Upper lobe of left lung (tissue), 6 donors: ENCODE measurements at regions not wholly inside any gene's neighbourhood (a gene's known extent, or its start where the extent isn't known, plus 50 kb on each side); places are given as distances from the start of the nearest gene placed in this dataset.

Experiments
- ATAC-seq, 2 donors: fragments of 200-7000 bp; cut with Tn5 transposase; one replicate each; pipeline ENCODE4 v1.9.1; 2022; ENCODE audit warnings: mild to moderate bottlenecking in 2 of 2, moderate library complexity in 2 of 2; ENCODE audit not compliant: low FRiP score in 2 of 2
- DNase-seq, 2 donors: peaks; one replicate each; pipeline ENCODE4 v3.0.0-alpha.2; 2019 to 2020
- H3K27ac ChIP-seq, 4 donors: fragments of 200-600 bp; sonication (generic); one replicate each; pipeline ENCODE4 v1.5.1; 2016 to 2019
- H3K27me3 ChIP-seq, 4 donors: fragments of 200-600 bp; sonication (generic); one replicate each; pipeline ENCODE4 v1.5.1; 2017 to 2019
- H3K36me3 ChIP-seq, 4 donors: fragments of 200-600 bp; sonication (generic); one replicate each; pipeline ENCODE4 v1.5.1; 2016 to 2019
- H3K4me1 ChIP-seq, 4 donors: fragments of 200-600 bp; sonication (generic); one replicate each; pipeline ENCODE4 v1.5.1; 2018 to 2019
- H3K4me3 ChIP-seq, 4 donors: fragments of 200-600 bp; sonication (generic); one replicate each; pipeline ENCODE4 v1.5.1; 2017 to 2019; ENCODE audit warnings: mild to moderate bottlenecking in 2 of 4, moderate library complexity in 1 of 4
- H3K9me3 ChIP-seq, 4 donors: fragments of 200-600 bp; sonication (generic); one replicate each; pipeline ENCODE4 v1.5.1; 2018 to 2019
- CTCF ChIP-seq, 6 experiments: fragments of 450-650 bp in 4 of 6; fragments of 200-600 bp in 2 of 6; sonication (generic) in 2 of 6; IDR thresholded peaks; one replicate each; pipeline ENCODE4 v1.5.1; 2016 to 2019; ENCODE audit warnings: antibody characterized with exemption in 6 of 6
- EP300 ChIP-seq, 4 donors: sonication (generic); formaldehyde crosslinking; IDR thresholded peaks; one replicate each; pipeline ENCODE4 v1.5.1; 2017; ENCODE audit warnings: antibody characterized with exemption in 4 of 4, control low read depth in 2 of 4
- POLR2A ChIP-seq, 4 donors: fragments of 450-650 bp; IDR thresholded peaks; one replicate each; pipeline ENCODE4 v1.5.1; 2016 to 2017; ENCODE audit warnings: antibody characterized with exemption in 4 of 4, mild to moderate bottlenecking in 2 of 4
- POLR2AphosphoS5 ChIP-seq, 2 donors: sonication (generic); formaldehyde crosslinking; IDR thresholded peaks; one replicate each; pipeline ENCODE4 v1.5.1; 2017; ENCODE audit warnings: antibody characterized with exemption in 2 of 2
- WGBS, 2 donors: methylation state at CpG; one replicate each; pipeline ENCODE4 v1.1.5; 2017 to 2018; 5-methylcytosine and 5-hydroxymethylcytosine counted together
- donor health status: DM: no; HTN: no; CAD: no; lungs with moderate emphysema.
- donor health status: DM: no; HTN: yes; CAD: no; lungs with severe emphysema.

- no peaks in the 10 kb centered on the region for H3K27me3 ChIP-seq
- H3K27ac ChIP-seq, result peak overlapping the region in 1 of 4 donors; percentile 16
- no peaks in the 10 kb centered on the region for H3K9me3 ChIP-seq
- no peak overlapping the region for H3K4me3 ChIP-seq
- TF ChIP-seq POLR2AphosphoS5 (IDR thresholded peaks at IDR 0.05), result no peak
- TF ChIP-seq EP300 (IDR thresholded peaks at IDR 0.05), result no peak
- no peak for TF ChIP-seq CTCF (IDR thresholded peaks at IDR 0.05)
- no peak for TF ChIP-seq POLR2A (IDR thresholded peaks at IDR 0.05)
- no peaks in the 10 kb centered on the region for H3K4me1 ChIP-seq
- H3K36me3 ChIP-seq, result no peaks in the 10 kb centered on the region
- DNase-seq (no peak), ATAC-seq (peak in 1 of 2 donors; percentile 61)
- WGBS, 2 donors, result 58 to 78% methylated on average over 4 of the region's 4 CpGs
Measured at GRCh38 chr1:55931081-55931940, 648.1 kb downstream of the PLPP3 start.

- H3K27me3 ChIP-seq, result no peaks in the 10 kb centered on the region
- TF ChIP-seq POLR2AphosphoS5 (IDR thresholded peaks at IDR 0.05), result no peak
- TF ChIP-seq EP300 (IDR thresholded peaks at IDR 0.05), result no peak
- no peak for TF ChIP-seq CTCF (IDR thresholded peaks at IDR 0.05)
- TF ChIP-seq POLR2A (IDR thresholded peaks at IDR 0.05), result no peak
- no peak overlapping the region for H3K4me3 ChIP-seq
- DNase-seq (no peak), ATAC-seq (no peak)
- H3K4me1 ChIP-seq, result no peaks in the 10 kb centered on the region
- 90% methylated on average over 1 of the region's 1 CpG; no CpG with 5 or more reads in 1 of the 2 donors for WGBS, 2 donors
- H3K9me3 ChIP-seq, result no peaks in the 10 kb centered on the region
- H3K27ac ChIP-seq, result no peak overlapping the region
- H3K36me3 ChIP-seq, result no peaks in the 10 kb centered on the region
Measured at GRCh38 chr1:55929652-55930051, 649.7 kb downstream of the PLPP3 start.

GRCh38 chr1:55928576-55928975, 650.8 kb downstream of the PLPP3 start:
- Histone ChIP-seq H3K27me3 (no peaks in the 10 kb centered on the region), H3K27ac (no peak overlapping the region), H3K4me3 (no peak overlapping the region), H3K36me3 (no peaks in the 10 kb centered on the region), H3K9me3 (no peaks in the 10 kb centered on the region), H3K4me1 (no peaks in the 10 kb centered on the region)
- TF ChIP-seq EP300 (IDR thresholded peaks at IDR 0.05) (no peak), CTCF (IDR thresholded peaks at IDR 0.05) (no peak), POLR2AphosphoS5 (IDR thresholded peaks at IDR 0.05) (no peak), POLR2A (IDR thresholded peaks at IDR 0.05) (no peak)
- DNase-seq (no peak), ATAC-seq (no peak)
- WGBS, 2 donors, result 67 to 82% methylated on average over 2 of the region's 2 CpGs

GRCh38 chr1:55927702-55928290, 651.6 kb downstream of the PLPP3 start:
- no peaks in the 10 kb centered on the region for H3K36me3 ChIP-seq
- H3K9me3 ChIP-seq, result no peaks in the 10 kb centered on the region
- ATAC-seq (no peak), DNase-seq (no peak)
- H3K4me3 ChIP-seq, result no peak overlapping the region
- H3K27ac ChIP-seq, result no peak overlapping the region
- 24 to 44% methylated on average over 1 of the region's 1 CpG for WGBS, 2 donors
- H3K27me3 ChIP-seq, result no peaks in the 10 kb centered on the region
- no peak for TF ChIP-seq CTCF (IDR thresholded peaks at IDR 0.05)
- no peak for TF ChIP-seq POLR2A (IDR thresholded peaks at IDR 0.05)
- no peak for TF ChIP-seq EP300 (IDR thresholded peaks at IDR 0.05)
- no peak for TF ChIP-seq POLR2AphosphoS5 (IDR thresholded peaks at IDR 0.05)
- H3K4me1 ChIP-seq, result no peaks in the 10 kb centered on the region
